ENCODE measurements at regions not wholly inside any gene's neighbourhood (a gene's known extent, or its start where the extent isn't known, plus 50 kb on each side); places are given as distances from the start of the nearest gene placed in this dataset.

DNA sequence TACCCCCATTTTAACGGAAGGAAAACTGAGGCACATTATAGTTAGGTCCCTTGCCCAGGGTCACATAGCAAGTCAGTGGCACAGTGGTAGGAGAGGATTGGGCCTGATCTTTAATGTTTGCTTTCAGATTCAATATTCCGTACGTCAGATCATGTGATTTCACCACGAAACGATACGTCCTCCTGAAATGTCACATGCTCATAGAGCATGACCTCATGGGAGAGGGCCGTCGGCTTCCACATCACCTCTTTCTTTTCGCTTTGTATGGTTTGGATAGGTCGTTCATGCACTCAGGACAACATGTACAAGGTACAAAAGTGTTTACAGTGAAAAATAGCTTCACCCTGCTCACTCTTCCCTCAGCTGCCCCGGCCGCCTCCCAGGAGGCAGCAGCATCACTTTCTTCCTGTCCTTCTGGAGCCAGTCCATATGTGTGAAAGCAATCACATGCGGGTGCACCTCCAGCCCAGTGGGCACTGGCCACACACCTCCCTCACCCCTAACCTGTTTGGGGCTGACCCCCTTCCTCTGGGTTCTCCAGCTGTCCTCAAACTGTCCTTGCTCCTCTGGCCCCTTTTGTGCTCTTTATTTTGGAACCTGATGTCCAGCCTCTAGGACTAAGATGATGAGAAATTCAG lies 199.9 kb downstream of the FOXL1 start:
- Histone ChIP-seq H3K4me3 (ENCODE audit: low read depth, low read length) (no peak overlapping the region), H3K27me3 (ENCODE audit: control insufficient read depth, insufficient read depth, low read length) (peaks cover 17% of the 10 kb centered on the region), H3K36me3 (ENCODE audit: control insufficient read depth, insufficient read depth, low read length) (no peaks in the 10 kb centered on the region)
- TF ChIP-seq, protein P1, sequence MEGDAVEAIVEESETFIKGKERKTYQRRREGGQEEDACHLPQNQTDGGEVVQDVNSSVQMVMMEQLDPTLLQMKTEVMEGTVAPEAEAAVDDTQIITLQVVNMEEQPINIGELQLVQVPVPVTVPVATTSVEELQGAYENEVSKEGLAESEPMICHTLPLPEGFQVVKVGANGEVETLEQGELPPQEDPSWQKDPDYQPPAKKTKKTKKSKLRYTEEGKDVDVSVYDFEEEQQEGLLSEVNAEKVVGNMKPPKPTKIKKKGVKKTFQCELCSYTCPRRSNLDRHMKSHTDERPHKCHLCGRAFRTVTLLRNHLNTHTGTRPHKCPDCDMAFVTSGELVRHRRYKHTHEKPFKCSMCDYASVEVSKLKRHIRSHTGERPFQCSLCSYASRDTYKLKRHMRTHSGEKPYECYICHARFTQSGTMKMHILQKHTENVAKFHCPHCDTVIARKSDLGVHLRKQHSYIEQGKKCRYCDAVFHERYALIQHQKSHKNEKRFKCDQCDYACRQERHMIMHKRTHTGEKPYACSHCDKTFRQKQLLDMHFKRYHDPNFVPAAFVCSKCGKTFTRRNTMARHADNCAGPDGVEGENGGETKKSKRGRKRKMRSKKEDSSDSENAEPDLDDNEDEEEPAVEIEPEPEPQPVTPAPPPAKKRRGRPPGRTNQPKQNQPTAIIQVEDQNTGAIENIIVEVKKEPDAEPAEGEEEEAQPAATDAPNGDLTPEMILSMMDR (IDR thresholded peaks at IDR 0.05; ENCODE audit: insufficient read depth, low read length, severe bottlenecking), result no peak
- no peak for FAIRE-seq
- DNase-seq (ENCODE audit: low read depth), result no peak

DNA sequence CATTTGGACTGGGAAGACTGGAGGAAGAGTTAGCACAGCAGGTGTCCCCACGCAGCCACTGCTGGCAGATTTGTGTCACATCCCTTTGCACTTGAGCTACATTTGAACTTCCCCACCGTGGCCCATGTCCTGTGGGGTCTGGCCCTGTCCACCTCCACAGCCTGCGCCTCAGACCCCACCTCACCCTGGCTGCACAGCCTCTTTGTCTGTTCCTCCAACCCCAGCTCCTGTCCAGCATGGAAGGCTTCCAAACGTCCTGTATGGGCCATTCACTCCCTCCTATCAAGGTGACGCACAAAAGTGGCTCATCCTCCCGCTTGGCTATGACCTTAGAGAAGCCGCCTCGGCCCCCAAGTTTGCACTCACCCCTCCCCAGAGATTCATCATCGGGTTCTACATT lies 200.6 kb downstream of the FOXL1 start:
- Histone ChIP-seq H3K36me3 (ENCODE audit: control insufficient read depth, insufficient read depth, low read length) (no peaks in the 10 kb centered on the region), H3K27me3 (ENCODE audit: control insufficient read depth, insufficient read depth, low read length) (peaks cover 17% of the 10 kb centered on the region), H3K4me3 (ENCODE audit: low read depth, low read length) (no peak overlapping the region)
- TF ChIP-seq, protein P1 (IDR thresholded peaks at IDR 0.05; ENCODE audit: insufficient read depth, low read length, severe bottlenecking), result no peak
- FAIRE-seq (no peak), DNase-seq (ENCODE audit: low read depth) (no peak)

DNA sequence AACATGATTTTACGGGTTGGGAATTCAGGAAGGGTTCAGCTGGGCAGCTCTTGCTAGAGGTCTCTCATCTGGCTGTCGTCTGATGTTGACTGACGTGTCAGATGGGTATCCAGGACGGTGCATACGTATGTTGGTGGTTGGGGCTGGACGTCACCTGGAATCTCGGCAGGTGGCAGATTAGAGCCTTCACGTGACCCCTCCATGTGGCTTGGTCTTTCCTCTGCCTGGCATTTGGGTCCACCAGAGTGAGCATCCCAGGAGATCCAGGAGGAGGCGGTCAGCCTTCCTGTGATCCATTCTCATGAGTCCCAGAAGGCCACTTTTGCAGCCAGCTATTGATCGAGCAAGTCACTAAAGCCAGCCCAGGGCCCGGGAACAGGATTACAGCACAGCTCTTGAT lies 202.7 kb downstream of the FOXL1 start:
- Histone ChIP-seq H3K4me3 (ENCODE audit: low read depth, low read length) (no peak overlapping the region), H3K36me3 (ENCODE audit: control insufficient read depth, insufficient read depth, low read length) (no peaks in the 10 kb centered on the region), H3K27me3 (ENCODE audit: control insufficient read depth, insufficient read depth, low read length) (peaks cover 15% of the 10 kb centered on the region)
- TF ChIP-seq, protein P1 (IDR thresholded peaks at IDR 0.05; ENCODE audit: insufficient read depth, low read length, severe bottlenecking), result no peak
- DNase-seq (ENCODE audit: low read depth) (no peak), FAIRE-seq (no peak)

DNA sequence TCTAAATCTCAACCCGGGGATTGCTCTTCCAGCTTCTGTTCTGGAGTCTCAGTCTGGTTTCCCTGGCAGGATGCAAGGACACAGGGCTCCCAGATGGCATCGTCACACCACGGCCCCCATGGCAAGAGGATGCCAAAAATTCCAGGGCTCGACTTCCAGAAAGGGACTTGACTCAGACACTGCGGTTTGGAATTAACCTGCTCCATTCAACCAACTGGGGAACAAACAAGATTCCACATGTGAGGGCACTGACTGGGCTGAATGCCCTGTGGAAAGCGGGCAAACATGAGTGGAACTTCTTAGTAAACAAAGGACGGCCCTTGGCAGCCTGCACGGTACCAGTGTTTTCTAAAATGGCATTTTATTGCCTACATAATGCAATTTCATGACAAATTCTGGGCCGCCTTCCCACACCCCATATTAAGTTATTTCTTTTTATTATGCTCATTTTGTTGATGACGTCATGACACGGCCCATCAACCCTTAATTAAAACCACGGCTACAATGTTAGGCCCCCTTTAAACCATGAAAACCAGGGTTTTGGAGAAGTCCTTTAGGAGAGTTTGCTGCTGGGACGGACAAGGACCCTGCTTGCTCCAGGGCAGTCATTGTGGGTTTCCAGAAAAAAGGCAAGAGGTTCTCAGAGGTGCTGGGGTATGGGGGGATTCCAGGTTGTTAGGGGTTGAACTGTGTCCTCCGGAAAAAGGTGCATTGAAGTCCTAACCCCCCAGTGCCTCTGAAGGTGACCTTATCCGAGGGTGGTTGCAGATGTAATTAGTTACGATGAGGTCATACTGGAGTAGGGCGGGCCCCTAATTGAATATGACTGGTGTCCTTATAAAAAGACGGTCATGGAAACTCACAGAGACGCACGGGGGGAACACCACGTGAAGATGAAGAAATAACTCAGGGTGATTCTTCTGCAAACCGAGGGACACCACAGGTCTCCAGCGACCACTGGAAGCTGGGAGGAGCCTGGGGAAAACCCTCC lies 205.6 kb downstream of the FOXL1 start:
- Histone ChIP-seq H3K27me3 (ENCODE audit: control insufficient read depth, insufficient read depth, low read length) (peaks cover 17% of the 10 kb centered on the region), H3K4me3 (ENCODE audit: low read depth, low read length) (no peak overlapping the region), H3K36me3 (ENCODE audit: control insufficient read depth, insufficient read depth, low read length) (no peaks in the 10 kb centered on the region)
- FAIRE-seq (no peak), DNase-seq (ENCODE audit: low read depth) (peak; percentile 91)
- TF ChIP-seq, protein P1 (IDR thresholded peaks at IDR 0.05; ENCODE audit: insufficient read depth, low read length, severe bottlenecking), result no peak

DNA sequence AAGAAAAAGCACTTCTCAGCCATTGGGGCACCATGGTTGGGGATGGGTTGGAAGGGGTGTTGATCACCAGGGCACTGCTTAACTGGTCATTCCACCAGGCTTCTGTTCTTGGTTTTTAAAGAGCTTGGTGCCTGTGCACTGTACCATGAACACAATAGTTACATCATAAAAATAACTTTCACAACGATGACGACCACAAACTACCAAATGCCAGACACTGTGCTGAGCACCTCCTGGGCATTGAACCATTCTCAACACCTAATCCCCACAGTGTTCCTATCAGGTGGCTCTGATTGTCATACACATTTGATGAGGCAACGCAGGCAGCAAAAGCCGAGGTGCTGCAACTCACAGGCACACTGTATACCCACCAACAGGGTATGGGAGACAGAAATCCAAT lies 208.0 kb downstream of the FOXL1 start:
- H3K4me3 ChIP-seq (ENCODE audit: low read depth, low read length), result no peak overlapping the region
- no peak for DNase-seq (ENCODE audit: low read depth)
- FAIRE-seq, result no peak
- H3K27me3 ChIP-seq (ENCODE audit: control insufficient read depth, insufficient read depth, low read length), result peaks cover 10% of the 10 kb centered on the region
- TF ChIP-seq, protein P1 (IDR thresholded peaks at IDR 0.05; ENCODE audit: insufficient read depth, low read length, severe bottlenecking), result no peak
- H3K36me3 ChIP-seq (ENCODE audit: control insufficient read depth, insufficient read depth, low read length), result no peaks in the 10 kb centered on the region

Measured in bronchial epithelial cell (primary cell).